Heart right ventricle (tissue), 16 donors: ENCODE measurements at regions not wholly inside any gene's neighbourhood (a gene's known extent, or its start where the extent isn't known, plus 50 kb on each side); places are given as distances from the start of the nearest gene placed in this dataset.

ENCODE experiments used
- ATAC-seq, 8 donors: fragments of 200-7000 bp; cut with Tn5 transposase; one replicate each; pipeline ENCODE4 v1.9.1; 2020; ENCODE audit warnings: mild to moderate bottlenecking in 8 of 8, moderate library complexity in 8 of 8, moderate number of reproducible peaks in 1 of 8
- DNase-seq, 2 donors: peaks; one replicate each; pipeline ENCODE4 v3.0.0-alpha.2; 2020
- H3K27ac ChIP-seq, 10 donors: fragments of 200-600 bp; sonication (generic) in 2 of 10; one replicate each; pipeline versions ENCODE4 v1.5.0 to v1.8.0; 2020 to 2022; ENCODE audit warnings: mild to moderate bottlenecking in 3 of 10
- H3K27me3 ChIP-seq, 7 donors: fragments of 200-600 bp; one replicate each; pipeline ENCODE4 v1.8.0; 2021 to 2022; ENCODE audit warnings: mild to moderate bottlenecking in 2 of 7
- H3K36me3 ChIP-seq, 9 donors: fragments of 200-600 bp; sonication (generic) in 1 of 9; one replicate each; pipeline versions ENCODE4 v1.5.0 to v1.8.0; 2020 to 2022; ENCODE audit warnings: mild to moderate bottlenecking in 2 of 9
- H3K4me1 ChIP-seq, 9 donors: fragments of 200-600 bp; sonication (generic) in 1 of 9; one replicate each; pipeline versions ENCODE4 v1.5.0 to v1.8.0; 2020 to 2022; ENCODE audit warnings: mild to moderate bottlenecking in 4 of 9
- H3K4me3 ChIP-seq, 10 donors: fragments of 200-600 bp; sonication (generic) in 2 of 10; one replicate each; pipeline versions ENCODE4 v1.5.0 to v1.8.0; 2020 to 2022; ENCODE audit warnings: mild to moderate bottlenecking in 7 of 10, moderate library complexity in 2 of 10
- H3K9me3 ChIP-seq, 11 donors: fragments of 200-600 bp in 10 of 11; sonication (generic) in 2 of 11; one replicate each; pipeline versions ENCODE4 v1.5.0 to v1.8.0; 2013 to 2022; ENCODE audit warnings: mild to moderate bottlenecking in 2 of 11, control low read depth in 1 of 11, moderate library complexity in 1 of 11
- WGBS, 2 donors: extraction: QIAGEN DNeasy Blood & Tissue Kit; methylation state at CpG; one replicate each; pipeline ENCODE4 v1.1.7; 2013; ENCODE audit warnings: inconsistent platforms in 1 of 2; 5-methylcytosine and 5-hydroxymethylcytosine counted together
- intact Hi-C, 10 donors: fragments of 100-400 bp; cut with DNase I; formaldehyde crosslinking; loops; one replicate each; pipeline versions ENCODE4 v1.11.1 to v1.14.2; 2022
- TF ChIP-seq, protein P1 (sequence below), 9 donors: fragments of 200-600 bp; sonication (generic) in 2 of 9; IDR thresholded peaks; one replicate each; pipeline versions ENCODE4 v1.5.0 to v1.8.0; 2021 to 2022; ENCODE audit warnings: antibody characterized with exemption in 9 of 9, mild to moderate bottlenecking in 5 of 9, moderate library complexity in 1 of 9
- donor health status: Arrhythmogenic right ventricular cardiomyopathy.
- donor health status: ischemic (EF 13 %, LVEDD 7.1; RV severe dilation, severe dysfunction).
- donor health status: healthy with polysubstance abuse.
- donor health status: DM: no; HTN: yes; CAD: no.
- donor health status: DM: no; HTN: no; CAD: no.
- donor health status: ischemic (EF 25% LVEDD 6.9; RV normal size, moderate dysfunction).
- donor health status: ischemic (EF 25% LVEDD 5.7; RV mildly dilated, moderate dysfunction).
- donor health status: healthy.
- donor health status: DM: yes; HTN: yes; CAD: no.
- donor health status: Ischemic cardiomyopathy.
- donor health status: ischemic (EF 35%, LVEDD 5.7; RV mildly dilated, moderate dysfunction).
- donor health status: nonischemic (EF 11% LVEDD 7.7; RV severe dilation, severe dysfunction).
- donor health status: DM: yes; HTN: yes; CAD: no.
- donor health status: PGD.
- donor health status: ischemic (EF 29% LVEDD 5.4; RV normal size, mild dysfunction).
- donor health status: nonischemic (EF 23%, LVEDD 6.1; RV moderate dilation, normal function).

- WGBS, 2 donors, result 41 to 47% methylated on average over 6 of the region's 6 CpGs
- no peaks in the 10 kb centered on the region for H3K9me3 ChIP-seq
- TF ChIP-seq, protein P1, sequence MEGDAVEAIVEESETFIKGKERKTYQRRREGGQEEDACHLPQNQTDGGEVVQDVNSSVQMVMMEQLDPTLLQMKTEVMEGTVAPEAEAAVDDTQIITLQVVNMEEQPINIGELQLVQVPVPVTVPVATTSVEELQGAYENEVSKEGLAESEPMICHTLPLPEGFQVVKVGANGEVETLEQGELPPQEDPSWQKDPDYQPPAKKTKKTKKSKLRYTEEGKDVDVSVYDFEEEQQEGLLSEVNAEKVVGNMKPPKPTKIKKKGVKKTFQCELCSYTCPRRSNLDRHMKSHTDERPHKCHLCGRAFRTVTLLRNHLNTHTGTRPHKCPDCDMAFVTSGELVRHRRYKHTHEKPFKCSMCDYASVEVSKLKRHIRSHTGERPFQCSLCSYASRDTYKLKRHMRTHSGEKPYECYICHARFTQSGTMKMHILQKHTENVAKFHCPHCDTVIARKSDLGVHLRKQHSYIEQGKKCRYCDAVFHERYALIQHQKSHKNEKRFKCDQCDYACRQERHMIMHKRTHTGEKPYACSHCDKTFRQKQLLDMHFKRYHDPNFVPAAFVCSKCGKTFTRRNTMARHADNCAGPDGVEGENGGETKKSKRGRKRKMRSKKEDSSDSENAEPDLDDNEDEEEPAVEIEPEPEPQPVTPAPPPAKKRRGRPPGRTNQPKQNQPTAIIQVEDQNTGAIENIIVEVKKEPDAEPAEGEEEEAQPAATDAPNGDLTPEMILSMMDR (IDR thresholded peaks at IDR 0.05), result no peak
Measured at GRCh38 chr5:125153231-125153630, 406.8 kb upstream of the ZNF608 start.

DNA sequence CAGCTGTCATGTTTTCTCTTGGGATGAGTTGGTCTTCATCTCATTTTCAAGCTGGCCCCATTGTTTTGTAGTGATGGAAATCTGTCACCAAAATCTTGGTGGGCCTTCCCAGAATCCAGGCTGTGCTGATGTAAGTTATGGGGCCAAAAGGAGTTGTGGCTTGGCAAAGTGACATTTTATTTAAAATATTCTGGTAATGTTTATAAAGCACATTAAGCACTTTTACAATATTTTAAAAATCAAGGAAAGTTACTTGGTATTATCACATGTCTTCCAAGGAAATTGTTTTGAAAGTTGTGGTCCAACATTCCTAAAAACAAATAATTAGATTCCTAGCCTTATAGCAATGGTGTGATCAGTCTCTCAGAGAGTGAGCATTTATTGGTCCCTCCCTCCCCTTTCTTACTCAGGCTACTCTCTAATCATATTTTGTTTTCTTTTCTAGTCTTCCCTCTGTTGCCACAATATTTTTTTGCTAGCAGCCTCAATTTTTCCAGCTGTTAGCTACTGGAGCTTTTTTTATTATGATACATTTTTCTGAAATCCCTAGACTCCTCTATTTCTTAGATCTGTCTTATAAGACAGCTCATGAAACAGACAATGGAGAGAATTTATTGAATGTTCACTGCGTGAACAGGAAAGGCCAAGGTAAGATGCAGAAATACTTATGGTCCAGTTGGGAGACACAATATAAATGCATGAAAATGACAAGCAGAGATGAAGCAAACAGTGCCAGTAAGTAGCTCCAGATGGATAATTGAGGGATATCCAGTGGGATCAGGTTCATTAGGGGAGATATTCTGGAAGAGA lies 408.1 kb upstream of the ZNF608 start:
- no peak for DNase-seq
- H3K4me3 ChIP-seq, result no peak overlapping the region
- no peaks in the 10 kb centered on the region for H3K9me3 ChIP-seq
- TF ChIP-seq, protein P1 (IDR thresholded peaks at IDR 0.05), result no peak
- H3K36me3 ChIP-seq, result no peaks in the 10 kb centered on the region
- intact Hi-C loops, result no loop called here
- 0 to 1% methylated on average over 1 of the region's 1 CpG for WGBS, 2 donors
- H3K27ac ChIP-seq, result no peak overlapping the region
- H3K27me3 ChIP-seq, result no peaks in the 10 kb centered on the region
- no peak for ATAC-seq
- peaks cover 0 to 11% (median 3%) of the 10 kb centered on the region in 9 donors for H3K4me1 ChIP-seq

More at GRCh38 chr5:125153231-125153630, 406.8 kb upstream of the ZNF608 start:
- ATAC-seq (no peak), DNase-seq (no peak)
- H3K4me1 ChIP-seq, result peaks cover 0 to 11% (median 3%) of the 10 kb centered on the region in 9 donors
- H3K27ac ChIP-seq, result no peak overlapping the region
- H3K27me3 ChIP-seq, result no peaks in the 10 kb centered on the region
- H3K36me3 ChIP-seq, result no peaks in the 10 kb centered on the region
- intact Hi-C loops, result no loop called here
- H3K4me3 ChIP-seq, result no peak overlapping the region

- H3K27me3 ChIP-seq, result peaks cover 0 to 5% (median 0%) of the 10 kb centered on the region in 7 donors
- H3K36me3 ChIP-seq, result no peaks in the 10 kb centered on the region
- H3K4me1 ChIP-seq, result no peaks in the 10 kb centered on the region
- no peak overlapping the region for H3K4me3 ChIP-seq
- TF ChIP-seq, protein P1 (IDR thresholded peaks at IDR 0.05), result no peak
- ATAC-seq (peak in 2 of 8 donors; percentile 33 to 57), DNase-seq (no peak)
- H3K27ac ChIP-seq, result no peak overlapping the region
- 52 to 54% methylated on average over 10 of the region's 10 CpGs for WGBS, 2 donors
- H3K9me3 ChIP-seq, result peaks cover 0 to 38% (median 12%) of the 10 kb centered on the region in 11 donors
- intact Hi-C loops, result no loop called here
Measured at GRCh38 chr5:125160787-125161502, 414.5 kb upstream of the ZNF608 start.

GRCh38 chr5:125162714-125163113 lies 416.3 kb upstream of the ZNF608 start:
- Histone ChIP-seq H3K36me3 (no peaks in the 10 kb centered on the region), H3K4me3 (no peak overlapping the region), H3K27me3 (peaks cover 0 to 5% (median 0%) of the 10 kb centered on the region in 7 donors), H3K4me1 (no peaks in the 10 kb centered on the region), H3K9me3 (peaks cover 0 to 54% (median 24%) of the 10 kb centered on the region in 11 donors), H3K27ac (no peak overlapping the region)
- ATAC-seq, result no peak
- TF ChIP-seq, protein P1 (IDR thresholded peaks at IDR 0.05), result no peak
- intact Hi-C loops, result no loop called here
- 100% methylated on average over 1 of the region's 1 CpG for WGBS, 2 donors
- no peak for DNase-seq
